Stimulated activated CD8-positive, alpha-beta memory T cell treated with anti-CD3 and anti-CD28 coated beads, Interleukin-2, amount 100 ng/mL, for 48 hours (primary cell): ENCODE measurements at regions not wholly inside any gene's neighbourhood (a gene's known extent, or its start where the extent isn't known, plus 50 kb on each side); places are given as distances from the start of the nearest gene placed in this dataset.
"Not testable (repeated sequence)": the region's sequence is repeated elsewhere in the genome, so short reads cannot be mapped to it uniquely, and the experiment has no call there.

Source experiments
- DNase-seq, 2 donors: peaks; one replicate each; pipeline ENCODE4 v3.0.0-alpha.2; 2020; ENCODE audit warnings: low read depth in 2 of 2

DNA sequence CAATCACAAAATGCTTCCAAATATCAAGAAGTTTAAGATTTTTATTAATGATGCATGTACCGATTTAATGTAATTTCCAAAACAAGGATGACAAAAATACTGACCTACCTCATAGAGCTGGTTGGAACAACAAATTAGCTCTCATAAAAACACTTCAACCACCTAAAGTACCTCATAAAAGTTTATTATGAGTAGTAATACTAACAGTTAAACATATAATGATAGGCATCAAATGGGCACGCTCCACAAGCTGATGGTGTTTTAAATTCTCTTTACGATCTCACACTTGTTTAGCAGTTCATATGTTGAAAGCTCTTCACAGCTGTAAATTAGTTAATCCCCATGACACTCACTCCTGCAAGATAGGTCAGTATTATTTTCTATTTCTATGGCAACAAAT is 150.0 kb upstream of the KIF2A start:
- no peak for DNase-seq

DNA sequence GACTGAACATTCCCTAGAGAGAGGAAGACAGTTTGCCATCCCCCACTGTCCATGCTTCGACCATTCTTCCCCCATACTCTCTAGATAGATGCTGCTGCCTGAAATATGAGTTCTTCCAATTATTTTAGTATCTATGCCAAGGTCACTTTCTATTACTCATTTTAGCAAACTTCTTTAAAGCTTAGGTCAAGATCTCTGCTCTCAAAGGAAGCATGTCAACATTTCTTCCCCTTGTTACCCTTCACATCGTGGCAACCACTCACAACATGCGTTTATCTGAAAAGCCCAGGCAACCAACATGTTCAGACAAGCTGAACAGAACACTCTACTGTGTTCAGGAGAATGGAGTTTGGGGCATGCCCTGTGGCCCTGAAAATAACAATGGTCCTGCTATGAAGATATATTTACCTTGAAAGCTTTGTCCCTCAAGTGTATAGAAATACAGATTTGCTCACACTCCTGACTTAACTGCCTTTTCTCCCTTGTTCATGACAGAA is 138.4 kb upstream of the KIF2A start:
- DNase-seq, result no peak

DNA sequence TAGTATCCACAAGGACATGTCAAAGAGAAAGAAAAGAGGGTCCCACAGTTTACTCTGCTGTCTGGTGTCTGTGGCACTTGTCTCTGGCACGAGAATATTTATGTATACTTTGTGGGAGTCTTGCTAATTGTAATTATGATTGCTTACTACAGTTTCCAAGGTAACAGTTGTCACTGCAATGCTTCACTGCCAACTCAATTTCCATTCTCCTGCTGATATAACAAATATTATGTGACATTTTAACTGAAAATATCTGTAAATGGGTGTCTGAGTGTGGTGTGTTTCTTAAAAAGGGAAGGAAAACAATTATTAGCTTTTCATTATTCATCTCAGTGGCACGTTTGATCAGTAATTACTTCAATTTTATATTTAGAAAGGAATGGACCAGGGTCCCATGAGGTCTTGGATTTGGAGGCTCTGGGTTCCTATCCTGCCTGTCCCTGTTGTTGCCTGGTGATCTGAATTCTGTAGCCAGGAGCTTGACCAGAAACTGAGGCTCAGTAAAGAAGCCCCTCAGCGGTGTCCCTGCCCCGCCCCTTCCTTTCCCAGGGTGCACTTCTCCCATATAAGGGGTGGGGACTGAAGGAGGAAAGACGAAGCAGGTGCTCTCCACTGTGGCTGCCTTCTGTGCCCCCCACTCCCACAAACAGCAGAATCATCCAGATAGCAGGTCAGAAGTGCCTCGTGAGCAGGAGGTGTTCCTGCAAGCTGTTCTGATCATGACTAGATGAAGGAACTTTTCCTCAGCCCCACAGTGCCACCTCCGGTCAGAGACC is 137.3 kb upstream of the KIF2A start:
- no peak for DNase-seq

DNA sequence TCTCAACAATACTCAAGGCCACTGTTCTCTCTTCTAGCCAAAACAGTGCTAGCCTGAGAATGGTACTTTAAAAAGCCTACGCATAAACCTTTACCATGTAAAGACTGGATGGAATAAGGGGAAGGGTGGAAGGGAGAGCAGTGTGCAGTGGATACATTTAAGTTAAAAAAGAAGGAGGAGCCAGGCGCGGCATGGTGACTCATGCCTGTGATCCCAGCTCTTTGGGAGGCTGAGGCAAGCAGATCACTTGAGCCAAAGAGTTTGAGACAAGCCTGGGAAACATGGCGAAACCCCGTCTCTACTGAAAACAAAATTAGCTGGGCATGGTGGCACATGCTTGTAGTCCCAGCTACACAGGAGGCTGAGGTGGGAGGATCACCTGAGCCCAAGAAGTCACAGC is 127.7 kb upstream of the KIF2A start:
- DNase-seq, result no peak

DNA sequence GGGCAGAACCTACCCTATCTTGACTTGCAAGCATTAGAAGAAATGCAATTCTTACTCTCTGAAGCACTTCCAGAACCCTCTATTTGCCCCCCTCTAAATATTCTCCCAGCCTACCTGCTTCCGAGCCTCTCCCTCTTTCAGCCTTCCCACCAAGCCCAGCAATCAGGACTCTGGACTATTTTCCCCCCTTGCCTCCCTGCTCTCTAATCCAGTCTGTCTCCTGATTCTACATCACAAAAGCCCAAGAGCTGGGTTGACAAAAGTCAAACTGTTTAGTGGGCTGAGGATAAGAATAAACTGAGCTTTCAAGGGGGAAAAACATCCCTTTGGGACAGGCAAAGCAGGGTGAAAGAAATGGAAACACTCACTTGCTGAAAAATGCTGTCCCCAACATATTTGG is 123.2 kb upstream of the KIF2A start:
- DNase-seq, result no peak

DNA sequence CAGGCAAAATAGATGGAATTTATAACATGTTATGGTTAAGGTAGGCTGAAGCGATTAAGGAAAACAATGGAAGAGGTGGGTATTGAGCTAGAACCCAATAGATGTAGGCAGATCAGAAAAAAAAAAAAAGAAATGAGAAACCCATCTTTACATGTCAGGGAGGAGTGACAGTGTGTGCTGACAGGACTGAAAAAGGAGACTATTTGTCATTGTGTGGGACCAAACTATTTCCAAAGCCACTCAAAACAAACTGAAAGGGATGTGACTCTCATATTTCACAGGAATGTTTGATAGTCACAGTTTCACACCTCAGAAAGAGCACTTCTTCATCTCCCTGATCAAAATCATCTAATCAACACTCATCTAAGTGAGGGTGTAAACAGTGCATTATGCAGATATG is 122.3 kb upstream of the KIF2A start:
- DNase-seq, result no peak

DNA sequence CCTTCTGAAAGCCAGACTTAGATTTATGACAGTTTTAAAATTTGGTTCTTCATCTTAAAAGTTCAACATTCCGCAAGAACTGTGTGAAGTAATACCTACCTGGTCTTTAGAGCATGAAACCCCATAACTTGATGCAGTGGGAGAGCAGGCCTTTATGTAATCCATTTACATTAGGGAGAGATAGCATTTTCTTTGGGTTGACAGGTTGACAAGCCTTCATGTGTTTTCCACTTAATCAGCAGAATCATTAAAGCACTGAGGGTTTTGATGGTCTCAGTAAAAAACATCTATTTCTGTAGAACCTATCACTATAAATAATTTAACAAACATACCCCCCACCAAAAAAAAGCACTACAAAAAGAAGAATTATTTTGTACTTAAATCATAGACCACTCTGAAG is 121.6 kb upstream of the KIF2A start:
- DNase-seq, result no peak

DNA sequence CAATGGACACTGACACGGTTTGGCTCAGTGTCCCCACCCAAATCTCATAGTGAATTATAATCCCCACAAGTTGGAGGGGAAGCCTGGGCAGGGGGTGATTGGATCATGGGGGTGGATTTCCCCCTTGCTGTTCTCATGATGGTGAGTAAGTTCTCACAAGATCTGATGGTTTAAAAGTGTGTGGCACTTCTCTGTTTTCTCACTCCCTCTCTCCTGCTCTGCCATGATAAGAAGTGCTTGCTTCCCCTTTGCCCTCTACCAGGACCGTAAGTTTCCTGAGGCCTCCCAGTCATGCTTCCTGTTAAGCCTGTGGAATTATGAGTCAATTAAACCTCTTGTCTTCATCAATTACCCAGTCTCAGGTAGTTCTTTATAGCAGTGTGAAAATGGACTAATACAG is 115.8 kb upstream of the KIF2A start:
- DNase-seq, result no peak

DNA sequence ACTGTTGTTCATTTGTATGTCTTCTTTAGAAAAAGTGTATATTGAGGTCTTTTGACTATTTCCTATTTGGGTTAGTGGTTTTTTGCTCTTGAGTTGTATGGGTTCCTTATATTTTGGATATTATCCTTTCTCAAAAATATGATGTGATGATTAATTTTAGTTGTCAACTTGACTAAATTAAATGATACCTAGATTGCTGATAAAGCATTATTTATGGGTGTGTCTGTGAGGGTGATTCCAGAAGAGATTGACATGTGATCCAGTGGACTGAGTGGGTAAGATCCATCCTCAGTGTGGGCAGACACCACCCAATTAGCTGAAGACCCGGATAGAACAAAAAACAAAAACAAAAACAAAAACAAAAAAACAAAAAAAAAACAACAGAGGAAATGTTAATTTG is 115.1 kb upstream of the KIF2A start:
- DNase-seq, result no peak

DNA sequence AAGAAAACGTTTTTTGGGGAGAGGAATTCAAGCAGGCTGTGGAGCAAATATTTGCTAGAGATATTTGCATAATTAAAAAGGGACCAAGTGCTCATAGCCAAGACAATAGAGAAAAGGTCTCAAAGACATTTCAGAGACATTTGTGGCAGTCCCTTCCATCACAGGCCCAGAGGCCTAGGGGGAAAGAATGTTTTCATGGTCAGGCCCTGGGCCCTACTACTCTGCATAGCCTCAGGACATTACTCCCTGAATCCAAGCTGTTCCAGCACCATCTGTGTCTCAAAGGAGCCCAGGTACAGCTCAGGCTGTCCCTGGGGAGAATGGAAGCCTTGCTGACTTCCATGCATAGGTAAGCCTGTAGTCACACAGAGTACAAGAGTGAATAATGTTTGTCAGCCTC is 113.0 kb upstream of the KIF2A start:
- no peak for DNase-seq

DNA sequence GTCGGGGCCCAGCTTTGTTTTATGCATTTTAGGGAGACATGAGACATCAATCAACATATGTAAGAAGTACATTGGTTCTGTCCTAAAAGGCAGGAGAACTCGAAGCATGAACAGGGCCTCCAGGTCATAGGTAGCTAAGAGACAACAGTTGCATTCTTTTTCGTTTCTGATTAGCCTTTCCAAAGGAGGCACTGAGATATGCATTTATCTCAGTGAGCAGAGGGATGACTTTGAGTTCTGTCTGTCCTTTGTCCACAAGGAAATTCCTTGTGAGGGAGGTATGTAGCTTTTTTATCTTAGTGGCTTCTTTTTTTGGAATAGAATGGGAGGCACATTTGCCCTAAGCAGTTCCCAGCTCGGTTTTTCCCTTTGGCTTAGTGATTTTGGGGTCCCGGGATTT is 109.5 kb upstream of the KIF2A start:
- not testable (repeated sequence) for DNase-seq

DNA sequence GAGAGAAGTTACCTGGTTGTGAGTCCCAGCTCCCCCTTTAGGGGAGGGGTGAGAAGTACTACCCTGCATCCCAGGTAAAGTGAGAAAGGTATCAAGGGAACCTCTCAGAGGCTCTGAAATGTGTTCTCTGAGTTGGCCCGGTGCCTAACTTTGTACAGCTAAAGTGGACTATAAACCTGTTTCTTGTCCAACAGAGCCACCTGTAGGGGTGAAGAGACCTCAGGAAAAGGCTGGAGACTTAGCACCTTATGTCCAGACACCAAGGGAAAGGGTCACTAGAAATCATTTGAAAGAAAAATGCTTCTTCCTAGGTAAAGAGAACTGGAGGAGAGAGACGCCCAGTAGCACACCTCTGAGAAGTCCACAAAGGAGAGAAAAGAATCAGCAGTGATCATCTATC is 108.3 kb upstream of the KIF2A start:
- DNase-seq, result no peak

DNA sequence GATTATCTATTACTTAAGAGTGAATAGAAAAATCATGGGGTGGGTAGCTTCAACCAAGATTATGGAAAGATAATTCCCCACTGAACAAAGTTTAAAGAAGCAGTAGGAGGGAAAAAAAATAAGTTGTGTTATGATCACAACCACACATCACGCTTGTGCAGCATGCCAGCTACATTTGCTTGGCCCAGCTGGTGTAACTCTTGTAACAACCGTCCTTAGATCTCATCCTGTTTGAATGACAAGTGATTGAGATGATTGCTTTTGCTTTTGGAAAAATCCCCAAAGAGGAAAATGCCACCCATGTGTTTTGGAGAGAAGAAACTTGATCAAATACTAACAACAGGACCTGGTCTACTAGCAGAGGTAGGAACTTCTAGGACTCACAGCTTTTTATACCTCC is 107.6 kb upstream of the KIF2A start:
- no peak for DNase-seq

DNA sequence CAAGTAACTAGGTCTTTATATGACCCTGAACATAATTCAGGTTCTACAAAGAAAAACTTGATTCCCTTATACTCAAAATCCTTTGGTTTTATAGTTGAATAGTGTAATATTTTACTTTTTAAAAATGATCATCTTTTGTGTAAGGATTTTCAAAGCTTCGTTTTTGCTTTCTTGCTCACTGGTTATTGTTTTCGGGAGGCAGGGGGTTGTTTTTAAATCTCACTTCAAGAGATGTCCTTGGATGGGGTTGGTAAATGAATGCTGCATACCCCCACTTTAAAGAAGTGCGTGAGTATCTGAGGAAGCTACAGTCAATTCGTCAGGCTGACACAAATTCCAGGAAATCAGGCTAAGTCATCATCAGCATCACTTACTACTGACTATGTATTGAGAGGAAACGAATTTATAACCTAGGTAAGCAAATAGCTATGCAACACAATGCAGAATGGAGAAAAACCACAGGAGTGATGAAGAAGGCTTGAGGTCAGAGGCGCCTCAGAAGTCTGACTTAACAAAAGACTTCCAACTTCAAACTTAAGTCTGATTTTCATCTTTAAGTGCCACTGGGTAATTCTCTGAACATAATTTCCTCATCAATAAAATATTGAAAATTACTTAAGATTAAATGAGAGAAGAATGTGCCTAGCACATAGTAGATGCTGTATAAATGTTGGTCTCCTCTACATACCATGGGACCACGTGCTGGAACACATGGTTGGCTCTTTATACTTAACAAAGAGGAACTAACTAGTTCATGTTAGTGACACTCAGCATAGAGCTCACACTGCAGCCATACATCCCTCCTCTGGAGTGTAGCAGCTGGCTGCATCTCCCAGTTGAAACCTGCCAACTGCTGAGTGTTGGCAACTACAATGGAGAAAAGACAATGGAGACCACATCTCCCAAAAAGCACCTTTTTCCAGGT is 106.0 kb upstream of the KIF2A start:
- no peak for DNase-seq

DNA sequence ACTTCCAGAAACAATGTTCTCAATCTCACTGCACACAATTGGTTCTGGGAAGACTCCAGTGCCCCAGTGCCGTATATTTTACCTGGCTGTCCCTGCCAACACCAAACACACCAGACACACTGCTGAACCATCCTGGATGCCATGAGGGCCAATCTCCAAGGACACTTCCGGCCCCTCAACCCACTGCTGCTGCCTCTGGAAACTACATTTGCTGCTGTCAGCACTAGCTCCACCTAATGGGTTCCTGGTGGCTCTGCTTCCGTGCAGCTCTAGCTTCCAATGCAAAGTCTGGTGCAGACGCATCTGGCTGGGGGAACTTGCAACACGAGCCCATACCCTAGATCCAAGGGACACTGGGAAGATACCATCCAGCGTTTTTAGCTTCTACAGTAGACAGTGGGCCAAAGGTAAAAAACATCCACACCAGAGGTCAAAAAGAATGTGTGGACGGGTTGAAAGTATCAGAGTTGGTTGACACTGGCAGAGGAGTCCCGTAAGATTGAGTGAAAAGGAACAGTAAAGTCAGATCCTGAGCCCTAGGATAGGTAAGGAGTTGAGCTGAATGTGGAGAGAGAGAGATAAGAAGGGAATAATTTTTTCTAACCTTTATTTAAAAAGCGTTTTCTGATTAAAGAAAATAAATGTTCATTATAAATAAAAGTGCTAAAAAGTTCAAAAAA is 99.7 kb upstream of the KIF2A start:
- no peak for DNase-seq

DNA sequence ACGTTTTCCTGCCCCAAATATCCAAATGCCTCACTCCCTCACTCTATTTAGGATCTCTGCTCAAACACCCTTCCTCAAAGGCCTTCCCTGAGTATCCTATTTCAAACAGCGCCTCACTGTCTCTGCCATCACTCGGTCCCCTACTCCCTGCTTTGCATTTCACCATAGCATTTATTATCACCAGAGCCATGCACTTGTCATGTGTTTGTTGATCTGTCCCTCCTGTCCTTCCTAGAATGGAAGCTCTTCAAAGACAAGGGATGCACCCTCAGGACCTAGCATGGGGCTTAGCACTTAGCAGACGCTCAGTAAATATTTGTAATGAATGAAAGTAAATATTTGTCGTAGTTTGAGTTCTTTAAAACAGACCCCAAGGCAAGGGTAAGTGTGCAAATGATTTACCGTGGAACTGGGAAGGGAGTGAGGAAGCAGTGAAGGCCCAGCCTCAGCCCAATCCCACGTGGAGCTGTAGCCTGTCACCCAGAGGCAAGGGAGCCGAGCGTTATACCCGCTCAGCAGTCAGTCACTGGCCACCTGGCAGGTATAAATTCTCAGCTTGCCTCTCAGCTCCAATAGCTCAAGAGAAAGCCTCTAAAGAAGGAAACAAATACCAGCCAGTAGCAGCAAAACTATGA is 97.7 kb upstream of the KIF2A start:
- DNase-seq, result no peak

DNA sequence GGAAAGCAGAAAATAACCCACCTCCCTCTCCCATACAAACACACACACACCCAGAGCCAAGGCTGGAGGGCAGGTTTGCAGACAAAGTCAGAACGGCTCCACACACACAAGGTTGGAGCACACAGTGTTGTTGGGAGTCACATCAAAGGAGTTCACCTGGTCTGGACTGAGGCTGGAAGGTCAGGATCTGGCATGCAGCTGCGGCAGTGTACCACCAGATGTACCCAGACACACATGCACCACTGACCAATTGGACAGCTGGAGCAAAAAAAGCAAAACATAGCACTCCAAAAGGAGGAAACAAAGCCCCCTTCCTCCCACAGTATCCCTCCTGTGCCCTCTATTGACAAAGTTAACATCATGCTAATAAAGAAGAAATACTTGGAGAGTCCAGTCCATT is 94.6 kb upstream of the KIF2A start:
- no peak for DNase-seq

DNA sequence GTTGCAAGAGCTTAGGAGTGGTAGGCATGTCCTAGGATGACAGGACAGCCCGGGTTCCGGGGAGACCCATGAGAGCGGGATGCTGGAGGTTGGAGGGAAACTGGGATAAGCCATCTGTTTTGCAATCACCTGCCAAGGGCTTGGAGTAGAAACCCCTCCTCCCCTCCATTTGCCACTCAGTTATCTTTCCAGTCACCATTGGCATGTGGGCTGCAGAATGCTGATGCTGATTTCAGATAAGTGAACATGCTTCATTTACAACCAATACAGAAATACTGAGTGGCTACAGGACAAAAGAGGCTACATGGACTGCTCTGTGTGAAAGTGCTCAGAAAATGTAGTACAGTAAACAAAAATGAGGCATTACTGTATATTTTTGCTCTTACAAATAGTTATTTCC is 93.4 kb upstream of the KIF2A start:
- DNase-seq, result no peak

DNA sequence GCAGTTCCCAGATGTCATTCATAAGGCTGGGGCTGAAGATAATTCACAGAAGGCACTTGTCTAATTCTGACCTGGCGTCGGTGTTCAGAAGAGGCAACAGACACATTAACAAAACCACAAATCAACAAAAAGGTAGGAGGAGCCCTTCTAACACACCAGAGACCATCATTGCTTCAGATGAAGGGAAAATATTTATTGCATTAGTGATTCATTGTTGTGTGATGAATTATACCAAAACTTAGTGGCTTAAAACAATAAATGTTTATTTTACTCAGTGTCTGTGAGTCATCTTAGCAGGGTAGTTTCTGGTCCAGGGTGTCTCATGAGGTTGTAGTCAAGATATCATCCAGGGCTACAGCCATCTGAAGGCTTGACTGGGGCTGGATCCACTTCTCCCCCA is 91.3 kb upstream of the KIF2A start:
- no peak for DNase-seq

DNA sequence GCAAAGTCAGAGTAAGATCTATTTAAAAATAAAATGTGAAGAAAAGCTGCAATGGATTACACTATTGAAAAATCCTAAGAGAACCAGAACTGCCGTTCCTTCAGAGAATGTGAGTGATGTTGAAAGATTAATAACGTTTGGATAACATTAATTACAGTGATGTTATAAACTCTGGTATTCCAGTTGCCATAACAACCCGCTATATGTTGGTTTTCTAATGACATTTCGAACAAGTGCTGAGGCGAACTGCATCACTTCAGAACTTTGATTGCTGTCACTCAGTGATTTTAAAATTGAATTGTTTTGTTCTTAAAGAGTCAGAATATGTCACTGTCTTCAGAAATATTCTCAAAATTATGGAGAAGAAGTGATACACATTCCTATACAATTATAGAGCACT is 89.4 kb upstream of the KIF2A start:
- DNase-seq, result not testable (repeated sequence)

DNA sequence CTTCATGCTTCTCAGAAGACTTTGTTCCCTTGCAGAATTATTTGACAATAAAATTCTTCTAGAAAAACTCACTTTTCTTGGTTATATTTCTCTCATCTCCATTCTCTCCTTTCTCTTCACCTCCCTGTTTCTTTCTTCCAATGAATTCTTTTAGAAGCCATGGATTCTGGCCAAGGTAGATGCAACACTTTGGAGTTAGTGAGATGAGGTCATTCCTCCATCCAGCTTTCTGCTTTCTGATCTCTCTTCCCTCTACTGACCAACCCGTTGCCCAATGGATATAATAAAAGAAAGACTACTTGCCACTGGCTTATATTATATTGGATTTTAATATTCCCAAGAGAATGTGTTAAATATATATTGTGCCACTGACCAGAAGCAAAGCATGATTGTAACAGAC is 88.9 kb upstream of the KIF2A start:
- DNase-seq, result not testable (repeated sequence)

DNA sequence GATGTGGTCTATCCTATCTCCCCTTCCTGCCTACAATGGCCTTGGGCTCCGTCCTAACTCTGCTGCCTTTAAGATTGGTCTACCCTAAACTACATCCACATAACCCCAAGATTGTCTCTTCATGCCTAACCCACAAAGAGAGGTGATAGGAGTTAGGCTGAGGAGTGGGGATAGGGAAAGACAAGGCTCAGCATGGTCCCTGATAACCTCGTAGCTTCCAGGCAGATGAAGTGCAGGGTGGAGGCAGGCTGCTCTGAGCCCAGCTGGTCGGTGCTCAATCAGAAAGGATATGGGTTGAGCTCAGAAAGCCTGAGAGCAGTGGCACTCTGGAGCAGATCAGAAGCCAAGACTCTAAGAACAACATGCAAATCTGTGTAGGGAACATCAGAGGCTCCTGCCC is 87.1 kb upstream of the KIF2A start:
- not testable (repeated sequence) for DNase-seq
